ENCODE measurements at regions not wholly inside any gene's neighbourhood (a gene's known extent, or its start where the extent isn't known, plus 50 kb on each side); places are given as distances from the start of the nearest gene placed in this dataset.

DNA sequence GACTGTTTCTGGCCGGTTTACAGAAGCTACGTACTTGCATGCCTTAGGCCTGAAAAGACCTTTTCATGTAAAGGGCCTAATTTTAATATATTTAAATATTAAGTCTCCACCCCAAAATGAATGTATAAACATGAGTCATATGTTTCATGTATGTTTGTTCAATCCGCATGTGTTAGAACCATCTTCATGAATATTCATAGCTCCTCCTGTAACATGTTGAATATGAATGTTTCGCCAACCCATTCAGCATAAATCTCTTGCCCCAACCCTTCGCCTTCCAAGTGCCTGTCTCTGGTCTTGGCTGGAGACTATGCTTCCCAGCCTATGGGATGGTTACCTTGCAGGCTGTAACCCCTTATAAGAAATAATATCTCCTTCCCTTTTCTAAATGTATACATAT is 212.5 kb downstream of the SCG2 start:
- ChIA-PET CTCF (no interaction called here), POLR2A (ENCODE audit: unreplicated experiment) (no interaction called here)
- Histone ChIP-seq H2AFZ (replicated peaks; ENCODE audit: low read length, poor library complexity) (no peak overlapping the region), H4K20me1 (ENCODE audit: insufficient read depth, low read length) (no peaks in the 10 kb centered on the region), H4K5ac (ENCODE audit: low read depth, low read length) (no peak overlapping the region), H3K23ac (ENCODE audit: low read depth, low read length) (no peak overlapping the region), H3K9me1 (ENCODE audit: insufficient read depth, low read length) (no peaks in the 10 kb centered on the region), H3K4me1 (ENCODE audit: control insufficient read depth, insufficient read depth, low read length) (no peaks in the 10 kb centered on the region), H4K8ac (ENCODE audit: low read depth in 2 of 2, low read length in 2 of 2) (no peak overlapping the region), H3K9ac (ENCODE audit: low read depth, low read length) (no peak overlapping the region), H2AK9ac (replicated peaks; ENCODE audit: low read depth, low read length, poor library complexity) (no peak overlapping the region), H2BK20ac (ENCODE audit: low read depth, low read length) (no peak overlapping the region), H2BK15ac (ENCODE audit: low read depth, low read length) (no peak overlapping the region), H3K14ac (replicated peaks; ENCODE audit: low read depth, low read length) (no peak overlapping the region), H3K9me3 (ENCODE audit: control insufficient read depth, insufficient read depth, low read length) (no peaks in the 10 kb centered on the region), H3K36me3 (ENCODE audit: control insufficient read depth, insufficient read depth, low read length) (no peaks in the 10 kb centered on the region), H2BK5ac (ENCODE audit: low read depth, low read length, poor library complexity, severe bottlenecking) (no peak overlapping the region), H2BK120ac (ENCODE audit: low read depth, low read length) (no peak overlapping the region), H2AK5ac (ENCODE audit: low read depth, low read length) (no peak overlapping the region), H4K91ac (ENCODE audit: insufficient read depth, low read depth, low read length) (no peak overlapping the region), H3K18ac (ENCODE audit: low read depth, low read length) (no peak overlapping the region), H3K56ac (ENCODE audit: extremely low read depth, insufficient read depth, low read length) (no peak overlapping the region), H3K4ac (ENCODE audit: low read depth, low read length) (no peak overlapping the region), H3K4me2 (ENCODE audit: low read depth, low read length) (no peak overlapping the region), H3K27ac (ENCODE audit: insufficient read depth, low read length) (no peak overlapping the region), H3K79me1 (ENCODE audit: low read depth in 1 of 2, low read length in 2 of 2) (no peaks in the 10 kb centered on the region), H3K4me3 (ENCODE audit: insufficient read depth, low read depth, low read length) (no peak overlapping the region), H3K27me3 (ENCODE audit: control insufficient read depth, insufficient read depth, low read length) (no peaks in the 10 kb centered on the region)
- intact Hi-C loops (cut with micrococcal nuclease) (loop anchor here (10.0 kb wide), 1 partner anchor 405 kb away; no protein-coding TSS in a partner anchor), in situ Hi-C loops (cut with MboI; ENCODE audit: low sequenced_read_pairs) (no loop called here), dilution Hi-C loops (cut with HindIII; ENCODE audit: low sequenced_read_pairs, unreplicated experiment) (no loop called here)
- no TSS peak for BruUV-seq (replicated peaks)
- DNase-seq = no peak
- TF ChIP-seq, protein P1, sequence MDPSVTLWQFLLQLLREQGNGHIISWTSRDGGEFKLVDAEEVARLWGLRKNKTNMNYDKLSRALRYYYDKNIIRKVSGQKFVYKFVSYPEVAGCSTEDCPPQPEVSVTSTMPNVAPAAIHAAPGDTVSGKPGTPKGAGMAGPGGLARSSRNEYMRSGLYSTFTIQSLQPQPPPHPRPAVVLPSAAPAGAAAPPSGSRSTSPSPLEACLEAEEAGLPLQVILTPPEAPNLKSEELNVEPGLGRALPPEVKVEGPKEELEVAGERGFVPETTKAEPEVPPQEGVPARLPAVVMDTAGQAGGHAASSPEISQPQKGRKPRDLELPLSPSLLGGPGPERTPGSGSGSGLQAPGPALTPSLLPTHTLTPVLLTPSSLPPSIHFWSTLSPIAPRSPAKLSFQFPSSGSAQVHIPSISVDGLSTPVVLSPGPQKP (IDR thresholded peaks at IDR 0.05; ENCODE audit: borderline replicate concordance, low read depth, low read length) = no peak
- TF ChIP-seq BHLHE40 (IDR thresholded peaks at IDR 0.05; ENCODE audit: low read depth, low read length) = no peak
- no peak for TF ChIP-seq FOS (IDR thresholded peaks at IDR 0.05; ENCODE audit: low read depth, low read length)
- no peak for TF ChIP-seq RFX5 (IDR thresholded peaks at IDR 0.05; ENCODE audit: low read depth, low read length)
- ATAC-seq (ENCODE audit: low read depth) = no peak
- 100% methylated on average over 1 of the region's 5 CpGs; no CpG with 5 or more reads in 1 of the 2 experiments for WGBS, 2 experiments (ENCODE audit: extremely low coverage in 2 of 2, insufficient read length in 1 of 2)

Measured in IMR-90 (cell line).